ENCODE measurements at regions not wholly inside any gene's neighbourhood (a gene's known extent, or its start where the extent isn't known, plus 50 kb on each side); places are given as distances from the start of the nearest gene placed in this dataset.

DNA sequence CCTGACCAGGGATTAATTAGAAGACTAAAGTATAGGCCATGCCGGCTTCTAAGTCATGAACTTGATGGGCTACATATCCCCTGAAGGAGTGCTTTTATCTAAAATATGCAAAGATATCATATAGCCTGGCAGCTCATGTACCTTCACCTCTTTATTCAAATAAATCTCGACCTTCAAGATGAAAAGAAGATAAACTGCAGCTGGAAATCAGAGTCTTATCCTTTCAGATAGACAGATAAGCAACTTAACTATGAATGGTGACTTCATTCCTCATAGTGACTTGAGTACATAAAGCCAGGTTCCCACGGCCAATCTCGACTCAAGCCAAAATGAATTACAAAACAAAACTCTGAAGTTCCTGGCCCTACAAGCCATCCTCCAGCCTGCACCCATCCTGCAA lies 165.3 kb upstream of the KLHL29 start:
- TF ChIP-seq CTCF (IDR thresholded peaks at IDR 0.05; ENCODE audit: low read depth, low read length) (no peak), EZH2phosphoT487 (IDR thresholded peaks at IDR 0.05; ENCODE audit: low read depth) (no peak)
